Stimulated activated CD4-positive, alpha-beta T cell treated with anti-CD3 and anti-CD28 coated beads, Interleukin-4, amount 100 ng/mL, for 24 hours (primary cell): ENCODE measurements at regions not wholly inside any gene's neighbourhood (a gene's known extent, or its start where the extent isn't known, plus 50 kb on each side); places are given as distances from the start of the nearest gene placed in this dataset.
A peak's percentile ranks its signal among the peaks of the same experiment; 100 is the strongest.
"Not testable (repeated sequence)": the region's sequence is repeated elsewhere in the genome, so short reads cannot be mapped to it uniquely, and the experiment has no call there.

Experiments
- DNase-seq: peaks from one replicate; pipeline ENCODE4 v3.0.0-alpha.2; 2020

DNA sequence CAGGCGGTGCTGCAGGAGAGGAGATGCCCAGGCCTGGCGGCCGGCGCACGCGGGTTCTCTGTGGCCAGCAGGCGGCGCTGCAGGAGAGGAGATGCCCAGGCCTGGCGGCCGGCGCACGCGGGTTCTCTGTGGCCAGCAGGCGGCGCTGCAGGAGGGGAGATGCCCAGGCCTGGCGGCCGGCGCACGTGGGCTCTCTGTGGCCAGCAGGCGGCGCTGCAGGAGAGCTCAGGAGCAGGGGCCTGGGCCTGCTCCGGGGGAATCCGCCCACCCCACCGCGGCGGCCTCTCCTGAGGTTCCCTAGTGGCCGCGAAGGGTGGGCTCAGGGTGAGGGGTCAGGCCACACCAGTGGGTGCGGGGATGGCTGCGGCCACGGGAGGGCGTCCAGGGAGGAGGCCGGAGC is 75.9 kb downstream of the OR4F16 start:
- not testable (repeated sequence) for DNase-seq

DNA sequence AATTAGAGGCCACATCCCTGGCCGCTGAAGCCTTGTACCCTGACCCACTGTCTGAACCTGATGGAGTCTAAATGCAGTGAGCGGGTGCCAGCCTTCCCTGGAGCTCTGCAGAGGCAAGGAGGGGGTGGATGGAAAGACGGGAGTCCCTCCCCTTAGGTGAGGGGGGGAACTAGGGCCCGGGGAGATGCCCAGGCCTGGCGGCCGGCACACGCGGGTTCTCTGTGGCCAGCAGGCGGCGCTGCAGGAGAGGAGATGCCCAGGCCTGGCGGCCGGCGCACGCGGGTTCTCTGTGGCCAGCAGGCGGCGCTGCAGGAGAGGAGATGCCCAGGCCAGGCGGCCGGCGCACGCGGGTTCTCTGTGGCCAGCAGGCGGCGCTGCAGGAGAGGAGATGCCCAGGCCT is 77.3 kb downstream of the OR4F16 start:
- DNase-seq = not testable (repeated sequence)

DNA sequence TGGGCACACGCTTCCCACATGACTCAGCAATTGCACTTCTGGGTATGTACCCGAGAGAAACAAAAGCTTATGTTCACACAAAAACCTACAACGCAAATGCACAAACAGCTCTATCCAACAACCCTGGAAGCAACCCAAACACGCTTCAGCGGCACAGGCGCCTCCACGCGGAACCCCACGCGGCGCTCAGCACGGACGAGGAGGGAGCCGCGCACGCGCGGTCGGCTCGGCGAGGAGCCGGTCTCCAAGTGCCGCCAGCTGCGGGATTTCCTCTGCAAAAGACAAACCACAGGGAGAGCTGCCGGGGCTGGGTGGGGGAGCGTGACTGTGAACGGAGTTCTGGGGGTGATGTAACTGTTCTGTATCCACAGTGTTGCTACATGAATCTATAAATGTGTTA is 81.2 kb downstream of the OR4F16 start:
- DNase-seq = peak; percentile 36

DNA sequence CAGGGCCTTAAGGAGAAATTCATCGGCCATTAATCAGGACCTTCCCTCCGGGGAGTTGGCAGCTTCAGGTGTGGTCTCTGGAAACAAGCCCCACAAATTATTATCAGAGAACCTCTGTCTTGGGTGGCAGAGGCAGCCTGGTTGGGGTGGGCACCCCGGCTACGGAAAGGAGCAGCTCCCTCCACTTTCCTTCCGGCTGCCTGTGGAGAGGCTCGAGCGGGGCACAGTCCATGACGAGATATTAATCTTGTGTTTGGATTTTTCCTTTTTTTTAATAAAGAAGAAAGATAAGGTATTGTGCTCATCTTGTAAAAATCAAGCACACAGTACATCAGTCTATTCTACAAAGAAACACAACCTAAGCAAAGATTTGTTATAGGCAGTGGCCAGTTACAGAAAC is 98.2 kb downstream of the OR4F16 start:
- DNase-seq = not testable (repeated sequence)

DNA sequence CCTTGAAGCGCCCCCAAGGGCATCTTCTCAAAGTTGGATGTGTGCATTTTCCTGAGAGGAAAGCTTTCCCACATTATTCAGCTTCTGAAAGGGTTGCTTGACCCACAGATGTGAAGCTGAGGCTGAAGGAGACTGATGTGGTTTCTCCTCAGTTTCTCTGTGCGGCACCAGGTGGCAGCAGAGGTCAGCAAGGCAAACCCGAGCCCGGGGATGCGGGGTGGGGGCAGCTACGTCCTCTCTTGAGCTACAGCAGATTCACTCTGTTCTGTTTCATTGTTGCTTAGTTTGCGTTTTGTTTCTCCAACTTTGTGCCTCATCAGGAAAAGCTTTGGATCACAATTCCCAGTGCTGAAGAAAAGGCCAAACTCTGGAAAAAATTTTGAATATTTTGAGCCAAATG is 100.5 kb downstream of the OR4F16 start:
- DNase-seq = peak; percentile 71
